ENCODE measurements at regions not wholly inside any gene's neighbourhood (a gene's known extent, or its start where the extent isn't known, plus 50 kb on each side); places are given as distances from the start of the nearest gene placed in this dataset.

DNA sequence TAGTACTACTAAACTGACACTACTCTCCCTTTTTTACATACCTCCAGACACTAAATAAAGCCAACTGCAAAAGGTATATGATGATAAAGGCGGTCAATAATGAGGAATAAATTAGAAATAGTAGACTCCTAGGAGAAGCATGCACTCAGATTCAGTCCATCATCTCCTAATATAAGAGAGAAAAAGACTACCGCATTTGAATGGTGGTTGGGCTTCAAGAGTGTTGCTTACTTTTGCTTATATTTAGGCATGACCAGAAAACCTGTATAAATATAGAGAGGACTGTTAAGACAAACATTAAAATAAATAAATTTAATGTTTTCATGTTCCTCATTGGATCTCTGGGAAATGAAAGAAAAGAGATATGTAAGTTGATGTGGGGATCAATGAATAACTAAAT, 1137.0 kb downstream of the FAM181B start:
- TF ChIP-seq EZH2phosphoT487 (IDR thresholded peaks at IDR 0.05; ENCODE audit: borderline replicate concordance, low read depth, low read length), result no peak
- TF ChIP-seq, protein P1, sequence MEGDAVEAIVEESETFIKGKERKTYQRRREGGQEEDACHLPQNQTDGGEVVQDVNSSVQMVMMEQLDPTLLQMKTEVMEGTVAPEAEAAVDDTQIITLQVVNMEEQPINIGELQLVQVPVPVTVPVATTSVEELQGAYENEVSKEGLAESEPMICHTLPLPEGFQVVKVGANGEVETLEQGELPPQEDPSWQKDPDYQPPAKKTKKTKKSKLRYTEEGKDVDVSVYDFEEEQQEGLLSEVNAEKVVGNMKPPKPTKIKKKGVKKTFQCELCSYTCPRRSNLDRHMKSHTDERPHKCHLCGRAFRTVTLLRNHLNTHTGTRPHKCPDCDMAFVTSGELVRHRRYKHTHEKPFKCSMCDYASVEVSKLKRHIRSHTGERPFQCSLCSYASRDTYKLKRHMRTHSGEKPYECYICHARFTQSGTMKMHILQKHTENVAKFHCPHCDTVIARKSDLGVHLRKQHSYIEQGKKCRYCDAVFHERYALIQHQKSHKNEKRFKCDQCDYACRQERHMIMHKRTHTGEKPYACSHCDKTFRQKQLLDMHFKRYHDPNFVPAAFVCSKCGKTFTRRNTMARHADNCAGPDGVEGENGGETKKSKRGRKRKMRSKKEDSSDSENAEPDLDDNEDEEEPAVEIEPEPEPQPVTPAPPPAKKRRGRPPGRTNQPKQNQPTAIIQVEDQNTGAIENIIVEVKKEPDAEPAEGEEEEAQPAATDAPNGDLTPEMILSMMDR (conservative IDR thresholded peaks at IDR 0.05; ENCODE audit: low read length), result no peak
- Histone ChIP-seq H3K27ac (ENCODE audit: low read depth, low read length, poor library complexity, severe bottlenecking) (no peak overlapping the region), H3K4me1 (ENCODE audit: insufficient read depth, low read length, poor library complexity, severe bottlenecking) (no peaks in the 10 kb centered on the region), H3K79me2 (ENCODE audit: insufficient read depth, low read depth, low read length) (no peaks in the 10 kb centered on the region), H3K4me3 (ENCODE audit: low read depth, low read length, poor library complexity, severe bottlenecking) (no peak overlapping the region), H3K4me2 (ENCODE audit: low read length) (no peak overlapping the region), H2AFZ (ENCODE audit: low read length) (no peak overlapping the region), H4K20me1 (ENCODE audit: insufficient read depth, low read length) (no peaks in the 10 kb centered on the region), H3K9me3 (ENCODE audit: low read length) (no peaks in the 10 kb centered on the region), H3K9me2 (ENCODE audit: insufficient read depth, low read length) (no peaks in the 10 kb centered on the region), H3K36me3 (ENCODE audit: insufficient read depth, low read length) (no peaks in the 10 kb centered on the region)
- intact Hi-C loops (cut with micrococcal nuclease; ENCODE audit: unreplicated experiment), result no loop called here
- DNase-seq (ENCODE audit: low spot score), result no peak
- CTCF ChIA-PET (ENCODE audit: unreplicated experiment), result no interaction called here
- BruUV-seq (replicated peaks), result no TSS peak
- POLR2A ChIA-PET, result no interaction called here

DNA sequence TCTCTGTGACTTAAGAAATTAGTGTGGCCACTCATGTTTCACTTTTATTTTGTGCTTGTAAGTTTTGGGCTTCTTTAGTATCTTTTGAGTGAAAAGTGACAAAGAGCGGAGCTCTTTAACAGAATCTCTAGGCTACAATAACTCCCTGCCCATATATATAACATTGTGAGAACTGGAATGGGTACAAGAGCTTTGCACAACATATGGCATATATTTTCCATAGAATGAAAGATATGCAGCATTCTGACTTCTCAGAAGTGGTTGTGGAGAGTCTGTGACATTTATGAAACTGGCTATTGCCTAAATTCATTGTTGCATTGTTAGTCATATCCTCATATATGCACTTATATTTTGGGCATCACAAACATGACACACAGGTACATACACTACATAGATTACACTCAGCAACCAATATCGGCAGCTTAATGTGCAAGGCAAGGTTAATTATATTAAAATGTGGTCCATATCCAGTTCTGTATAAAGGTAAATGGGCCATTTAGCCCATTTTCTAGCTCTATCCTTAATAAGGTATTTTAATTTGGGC, 1148.2 kb downstream of the FAM181B start:
- H3K36me3 ChIP-seq (ENCODE audit: insufficient read depth, low read length), result no peaks in the 10 kb centered on the region
- no TSS peak for BruUV-seq (replicated peaks)
- H3K79me2 ChIP-seq (ENCODE audit: insufficient read depth, low read depth, low read length), result no peaks in the 10 kb centered on the region
- H3K9me3 ChIP-seq (ENCODE audit: low read length), result no peaks in the 10 kb centered on the region
- no peak overlapping the region for H3K4me3 ChIP-seq (ENCODE audit: low read depth, low read length, poor library complexity, severe bottlenecking)
- TF ChIP-seq, protein P1 (conservative IDR thresholded peaks at IDR 0.05; ENCODE audit: low read length), result no peak
- no peak for TF ChIP-seq EZH2phosphoT487 (IDR thresholded peaks at IDR 0.05; ENCODE audit: borderline replicate concordance, low read depth, low read length)
- no peak overlapping the region for H3K27ac ChIP-seq (ENCODE audit: low read depth, low read length, poor library complexity, severe bottlenecking)
- no peaks in the 10 kb centered on the region for H4K20me1 ChIP-seq (ENCODE audit: insufficient read depth, low read length)
- no peak for DNase-seq (ENCODE audit: low spot score)
- intact Hi-C loops (cut with micrococcal nuclease; ENCODE audit: unreplicated experiment), result no loop called here
- ChIA-PET CTCF (ENCODE audit: unreplicated experiment) (no interaction called here), POLR2A (interaction anchor here (0.6 kb wide), 1 partner anchor 494 kb away, joined by 3 read pairs; no protein-coding TSS in a partner anchor)
- no peak overlapping the region for H3K4me2 ChIP-seq (ENCODE audit: low read length)
- H3K4me1 ChIP-seq (ENCODE audit: insufficient read depth, low read length, poor library complexity, severe bottlenecking), result no peaks in the 10 kb centered on the region
- H3K9me2 ChIP-seq (ENCODE audit: insufficient read depth, low read length), result no peaks in the 10 kb centered on the region
- H2AFZ ChIP-seq (ENCODE audit: low read length), result no peak overlapping the region

DNA sequence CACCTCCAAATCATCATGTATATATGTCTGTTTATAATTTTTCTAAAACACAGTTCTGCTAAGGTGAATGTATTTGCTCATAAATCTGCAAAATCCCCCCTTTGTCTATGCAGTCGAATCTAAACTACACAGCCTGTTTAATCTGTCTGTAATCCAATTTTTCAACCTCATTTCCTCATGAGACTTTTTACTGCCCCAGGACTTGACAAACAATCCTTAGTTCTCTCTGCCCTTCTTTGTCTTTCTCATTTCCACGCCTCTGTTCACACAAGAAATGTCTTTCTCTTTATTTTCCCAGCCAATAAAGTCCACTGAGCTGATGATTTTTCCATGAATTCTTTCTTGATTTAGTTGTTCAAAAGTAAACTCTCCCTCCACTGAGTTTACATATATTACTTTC, 1154.3 kb downstream of the FAM181B start:
- no peaks in the 10 kb centered on the region for H3K9me3 ChIP-seq (ENCODE audit: low read length)
- DNase-seq (ENCODE audit: low spot score), result no peak
- BruUV-seq (replicated peaks), result no TSS peak
- intact Hi-C loops (cut with micrococcal nuclease; ENCODE audit: unreplicated experiment), result no loop called here
- no peaks in the 10 kb centered on the region for H3K36me3 ChIP-seq (ENCODE audit: insufficient read depth, low read length)
- no peaks in the 10 kb centered on the region for H3K4me1 ChIP-seq (ENCODE audit: insufficient read depth, low read length, poor library complexity, severe bottlenecking)
- CTCF ChIA-PET (ENCODE audit: unreplicated experiment), result no interaction called here
- no peaks in the 10 kb centered on the region for H3K9me2 ChIP-seq (ENCODE audit: insufficient read depth, low read length)
- no peak overlapping the region for H3K27ac ChIP-seq (ENCODE audit: low read depth, low read length, poor library complexity, severe bottlenecking)
- POLR2A ChIA-PET, result interaction anchor here (0.9 kb wide), 1 partner anchor 622 kb away, joined by 3 read pairs; no protein-coding TSS in a partner anchor
- no peak overlapping the region for H3K4me3 ChIP-seq (ENCODE audit: low read depth, low read length, poor library complexity, severe bottlenecking)
- H4K20me1 ChIP-seq (ENCODE audit: insufficient read depth, low read length), result no peaks in the 10 kb centered on the region
- no peaks in the 10 kb centered on the region for H3K79me2 ChIP-seq (ENCODE audit: insufficient read depth, low read depth, low read length)
- no peak for TF ChIP-seq EZH2phosphoT487 (IDR thresholded peaks at IDR 0.05; ENCODE audit: borderline replicate concordance, low read depth, low read length)
- TF ChIP-seq, protein P1 (conservative IDR thresholded peaks at IDR 0.05; ENCODE audit: low read length), result no peak
- H3K4me2 ChIP-seq (ENCODE audit: low read length), result no peak overlapping the region
- no peak overlapping the region for H2AFZ ChIP-seq (ENCODE audit: low read length)
